HG03521 (cell line): ENCODE measurements at regions not wholly inside any gene's neighbourhood (a gene's known extent, or its start where the extent isn't known, plus 50 kb on each side); places are given as distances from the start of the nearest gene placed in this dataset.

Experiments used
- ATAC-seq: cut with Tn5 transposase; IDR thresholded peaks from one replicate; pipeline ENCODE4 v1.9.1; 2021; ENCODE audit warnings: mild to moderate bottlenecking, moderate library complexity; ENCODE audit not compliant: unreplicated experiment

DNA sequence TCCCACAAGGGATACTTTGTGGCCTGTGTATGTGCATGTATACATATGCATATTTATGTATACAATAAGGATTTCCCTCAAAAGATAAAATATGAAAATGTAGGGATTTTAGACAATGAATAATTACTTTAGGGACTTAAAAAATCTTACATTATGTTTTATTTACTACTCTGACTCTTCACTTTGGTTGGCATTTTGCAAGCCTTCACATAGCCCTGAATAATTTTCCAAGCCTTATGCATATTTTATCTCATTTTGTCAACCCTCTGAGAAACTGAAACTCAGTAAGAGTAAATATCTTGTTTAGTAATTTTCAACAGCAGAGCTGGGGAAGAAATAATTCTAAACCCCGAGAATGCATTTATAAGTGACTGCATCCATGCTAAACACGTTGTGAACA lies 153.0 kb upstream of the SLC24A2 start:
- no peak for ATAC-seq

GRCh38 chr9:19940811-19941535 lies 152.1 kb upstream of the SLC24A2 start:
- no peak for ATAC-seq

DNA sequence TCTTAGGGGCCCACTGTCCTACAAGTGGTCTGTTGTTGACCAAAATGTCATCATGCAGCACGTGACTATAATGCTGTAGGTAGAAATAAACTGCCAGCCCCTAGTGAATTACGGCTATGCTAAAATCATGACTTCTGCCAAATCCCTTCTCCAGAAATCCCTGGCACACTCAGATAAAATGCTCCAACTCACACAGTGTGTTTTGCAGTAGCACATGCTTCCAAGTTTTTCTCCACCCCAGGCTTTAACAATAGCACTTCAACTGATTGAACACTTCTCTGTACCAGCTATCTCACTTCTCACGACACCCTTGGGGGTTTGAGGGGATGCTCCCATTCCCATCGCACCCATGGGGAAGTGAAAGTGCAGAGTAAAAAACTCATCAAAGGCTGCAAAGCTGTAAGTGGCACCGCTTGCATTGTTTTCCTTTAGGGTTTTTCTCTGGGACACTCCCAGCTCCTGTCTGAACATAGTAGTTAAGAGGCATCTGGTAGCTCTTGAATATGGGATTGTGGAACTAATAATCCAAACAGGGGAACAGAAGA lies 151.0 kb upstream of the SLC24A2 start:
- ATAC-seq, result no peak

GRCh38 chr9:19938990-19939733 lies 150.3 kb upstream of the SLC24A2 start:
- ATAC-seq, result no peak

DNA sequence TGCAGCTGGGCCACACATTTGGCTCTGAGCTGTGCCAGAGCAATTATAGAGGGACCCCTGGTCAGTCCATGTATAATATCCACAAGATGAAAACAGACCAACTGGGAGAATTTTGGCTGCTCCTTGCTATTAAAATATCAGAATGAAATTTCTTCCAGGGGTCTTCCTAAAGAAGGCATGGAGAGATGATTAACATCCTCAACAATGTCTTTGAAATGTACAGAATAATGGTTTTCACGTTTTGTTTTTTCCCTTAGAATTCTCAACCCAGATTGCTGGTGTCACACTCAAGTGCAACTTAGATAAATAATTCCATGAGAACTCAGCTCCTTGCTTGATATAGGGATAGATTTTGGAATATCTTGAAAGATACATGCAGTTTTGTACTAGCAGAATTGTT lies 148.3 kb upstream of the SLC24A2 start:
- no peak for ATAC-seq

DNA sequence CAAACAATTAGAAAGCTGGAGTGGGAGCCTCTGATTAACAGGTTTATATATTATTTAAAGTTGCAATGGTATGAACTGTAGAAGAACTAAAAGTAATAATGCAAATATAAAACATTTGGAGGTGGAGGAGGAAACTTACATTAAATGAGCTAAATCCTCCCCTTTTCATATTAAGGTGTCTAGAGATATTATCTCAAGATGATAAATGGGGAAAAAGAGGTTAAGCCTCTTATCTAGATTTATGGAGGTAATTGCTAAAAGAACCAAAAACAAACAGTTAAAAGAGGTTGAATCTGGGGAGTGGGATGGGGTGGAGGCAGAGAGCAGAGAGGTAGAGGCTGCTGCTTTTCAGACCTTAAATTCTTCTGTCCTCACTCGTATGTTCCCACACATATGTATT lies 147.8 kb upstream of the SLC24A2 start:
- no peak for ATAC-seq

GRCh38 chr9:19935422-19935821 lies 146.6 kb upstream of the SLC24A2 start:
- ATAC-seq, result no peak

GRCh38 chr9:19934301-19934871 lies 145.5 kb upstream of the SLC24A2 start:
- no peak for ATAC-seq

DNA sequence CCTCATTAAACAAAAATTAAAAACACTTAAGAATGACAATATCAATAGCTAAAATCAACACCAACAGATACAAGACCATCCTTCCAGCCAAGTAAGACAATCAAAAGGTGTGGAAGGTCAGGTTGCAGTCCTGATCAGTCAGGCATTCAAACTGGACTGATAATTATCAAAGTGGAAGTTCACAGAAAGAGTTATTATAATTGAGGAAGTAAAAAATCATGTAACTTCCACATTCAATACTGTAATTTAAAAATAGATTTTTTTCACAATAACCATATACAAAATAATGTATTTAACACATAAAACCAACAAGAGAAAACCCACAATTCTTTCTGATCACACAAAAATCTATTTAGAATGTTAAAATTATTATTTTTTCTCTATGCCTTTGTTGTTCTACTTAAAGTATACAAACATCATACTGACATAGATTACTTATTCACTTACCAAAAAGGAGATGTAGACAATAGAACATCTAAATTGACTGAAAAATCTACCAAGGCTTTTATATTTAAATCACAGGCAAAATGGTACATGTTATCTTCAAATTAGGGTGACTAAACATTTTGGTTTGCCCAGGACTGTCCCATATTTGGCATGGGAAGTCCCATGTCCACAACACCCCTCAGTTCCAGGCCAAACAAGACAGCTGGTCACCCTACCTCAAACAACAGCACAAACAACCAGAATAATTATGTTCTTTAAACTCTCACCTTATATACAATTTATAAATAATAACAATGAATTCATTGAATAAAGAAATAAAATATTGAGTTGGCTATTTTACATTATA lies 142.5 kb upstream of the SLC24A2 start:
- ATAC-seq, result no peak

- no peak for ATAC-seq
These were observed 138.7 kb upstream of the SLC24A2 start for GRCh38 chr9:19927560-19927959.

- ATAC-seq, result no peak
These were observed 137.9 kb upstream of the SLC24A2 start for GRCh38 chr9:19926774-19927173.

GRCh38 chr9:19925674-19926503 lies 137.1 kb upstream of the SLC24A2 start:
- peak; percentile 91 for ATAC-seq

- ATAC-seq, result no peak
These were observed 135.2 kb upstream of the SLC24A2 start for GRCh38 chr9:19924080-19924479.

DNA sequence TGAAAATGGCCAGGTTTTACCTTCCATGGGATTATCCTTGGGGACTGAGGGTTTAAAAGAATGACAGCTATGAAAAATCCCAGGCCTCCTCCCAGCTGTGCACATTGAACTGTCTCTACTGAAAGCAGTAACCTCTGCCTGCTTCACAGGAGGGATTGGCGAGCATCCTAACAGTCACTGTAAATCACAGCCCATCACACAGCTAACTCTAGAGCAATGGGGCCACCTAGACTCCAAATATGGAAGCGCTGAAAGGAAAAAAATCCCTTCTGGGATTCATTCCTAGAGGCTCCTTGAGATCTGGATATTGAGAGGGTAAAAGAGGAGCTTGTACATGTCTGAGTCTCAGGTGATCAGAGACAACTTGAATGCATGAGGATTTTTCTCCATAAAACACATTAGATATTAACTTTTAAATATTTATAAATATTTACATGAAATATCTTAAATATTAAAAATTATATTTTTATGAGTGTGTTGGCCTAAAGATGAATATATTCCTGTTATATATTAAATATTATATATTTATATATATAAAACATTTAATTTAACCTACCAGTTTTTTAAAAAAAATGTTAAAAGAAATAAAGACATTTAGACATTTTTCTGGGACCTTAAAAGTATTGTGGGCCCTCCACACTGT lies 133.8 kb upstream of the SLC24A2 start:
- ATAC-seq, result no peak

DNA sequence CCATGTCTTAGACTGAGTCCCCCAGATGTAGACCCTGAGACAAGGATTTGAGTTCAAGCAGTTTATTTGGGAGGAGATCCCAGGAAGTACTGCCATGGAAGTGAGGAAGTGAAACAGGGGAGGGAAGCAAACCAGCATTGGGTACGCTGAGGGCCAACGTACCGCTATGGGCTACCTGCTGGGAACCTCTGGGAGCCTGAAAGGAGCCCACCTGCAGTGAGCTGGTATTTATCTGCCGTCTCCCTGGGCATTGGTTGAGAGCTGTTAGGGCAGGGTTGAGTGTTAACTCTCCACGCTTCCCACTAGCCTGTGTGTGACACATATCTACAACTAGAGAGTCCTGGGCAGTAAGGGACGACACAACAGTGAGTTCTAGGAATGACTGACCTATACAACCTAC lies 131.6 kb upstream of the SLC24A2 start:
- no peak for ATAC-seq

DNA sequence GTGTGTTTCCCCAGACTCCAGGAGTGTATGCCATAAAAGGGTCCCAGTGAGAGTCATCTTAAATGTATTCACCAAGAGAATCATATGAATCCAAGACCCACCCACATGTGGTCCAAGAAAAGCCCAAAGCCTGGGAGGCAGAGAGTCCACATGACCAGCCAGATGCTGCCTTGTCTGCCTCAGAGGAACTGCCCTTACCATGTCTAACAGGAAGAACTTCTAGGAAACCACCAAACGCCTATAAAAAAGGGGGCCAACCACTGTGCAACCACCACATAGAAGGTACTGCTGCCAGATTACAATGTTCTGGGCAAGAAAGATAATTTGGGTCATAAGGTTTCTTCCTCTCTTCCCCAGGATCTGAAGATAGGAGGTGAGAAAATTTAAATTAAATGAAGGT lies 129.8 kb upstream of the SLC24A2 start:
- ATAC-seq, result no peak

- ATAC-seq, result no peak
These were observed 125.2 kb upstream of the SLC24A2 start for GRCh38 chr9:19914044-19914443.

- no peak for ATAC-seq
These were observed 124.3 kb upstream of the SLC24A2 start for GRCh38 chr9:19913151-19913550.

DNA sequence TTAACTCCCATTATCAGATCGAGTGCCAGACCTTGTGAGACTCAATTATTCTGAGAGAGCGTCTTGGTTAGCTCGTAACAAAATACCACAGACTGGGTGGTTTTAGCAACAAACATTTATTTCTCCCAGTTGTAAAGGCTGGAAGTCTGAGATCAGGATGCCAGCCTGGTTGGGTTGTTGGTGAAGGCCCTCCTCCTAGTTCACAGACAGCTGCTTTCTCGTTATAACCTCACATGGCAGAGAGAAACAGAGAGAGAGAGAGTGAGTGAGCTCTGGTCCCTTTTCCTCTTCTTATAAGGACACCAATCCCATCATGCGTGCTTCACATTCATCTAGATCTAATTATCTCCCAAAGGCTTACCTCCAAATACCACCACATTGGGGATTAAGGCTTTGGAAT lies 114.2 kb upstream of the SLC24A2 start:
- ATAC-seq, result no peak

DNA sequence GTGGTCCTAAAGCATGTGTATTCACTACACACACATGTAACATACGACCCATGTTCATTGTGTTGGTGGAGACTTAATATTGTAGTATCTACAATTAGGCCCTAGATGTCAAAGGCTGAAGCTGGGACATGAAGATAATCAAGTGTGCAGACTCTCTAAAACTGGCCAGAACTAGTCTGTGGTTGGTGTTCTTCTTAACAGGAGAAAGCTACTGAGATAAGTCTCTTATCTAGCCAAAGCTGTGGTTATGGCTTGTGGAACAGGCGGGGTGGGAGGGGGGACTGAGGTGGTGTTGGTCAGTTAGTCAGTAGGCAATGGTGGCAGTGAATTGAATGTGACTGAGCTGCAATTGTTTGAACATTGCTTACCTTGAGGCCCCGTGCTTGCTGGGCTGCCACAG lies 112.7 kb upstream of the SLC24A2 start:
- ATAC-seq, result no peak
